GM03348 (cell line): ENCODE measurements at regions not wholly inside any gene's neighbourhood (a gene's known extent, or its start where the extent isn't known, plus 50 kb on each side); places are given as distances from the start of the nearest gene placed in this dataset.

Experiments
- DNase-seq: peaks from one replicate; pipeline ENCODE4 v3.0.0; 2012; ENCODE audit warnings: low spot score

DNA sequence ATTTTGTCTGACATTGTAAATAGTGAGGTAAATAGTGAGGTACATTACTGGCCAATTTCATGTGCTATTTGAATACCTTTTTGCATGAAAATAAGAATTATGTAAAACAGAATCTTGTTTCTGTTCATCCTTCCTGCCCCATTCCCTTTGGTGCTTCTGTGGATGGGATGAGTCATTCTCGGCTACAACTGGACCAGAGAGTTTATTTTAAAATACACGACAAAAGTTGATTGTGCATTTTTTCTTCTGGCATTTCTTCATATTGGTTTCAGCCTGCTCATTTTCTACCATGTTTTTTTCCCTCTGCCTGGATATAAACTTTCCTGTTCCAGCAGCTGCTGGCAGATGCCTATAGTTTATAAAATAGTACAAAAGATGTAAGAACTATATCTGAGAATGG, 107.5 kb downstream of the CYSLTR2 start:
- no peak for DNase-seq

DNA sequence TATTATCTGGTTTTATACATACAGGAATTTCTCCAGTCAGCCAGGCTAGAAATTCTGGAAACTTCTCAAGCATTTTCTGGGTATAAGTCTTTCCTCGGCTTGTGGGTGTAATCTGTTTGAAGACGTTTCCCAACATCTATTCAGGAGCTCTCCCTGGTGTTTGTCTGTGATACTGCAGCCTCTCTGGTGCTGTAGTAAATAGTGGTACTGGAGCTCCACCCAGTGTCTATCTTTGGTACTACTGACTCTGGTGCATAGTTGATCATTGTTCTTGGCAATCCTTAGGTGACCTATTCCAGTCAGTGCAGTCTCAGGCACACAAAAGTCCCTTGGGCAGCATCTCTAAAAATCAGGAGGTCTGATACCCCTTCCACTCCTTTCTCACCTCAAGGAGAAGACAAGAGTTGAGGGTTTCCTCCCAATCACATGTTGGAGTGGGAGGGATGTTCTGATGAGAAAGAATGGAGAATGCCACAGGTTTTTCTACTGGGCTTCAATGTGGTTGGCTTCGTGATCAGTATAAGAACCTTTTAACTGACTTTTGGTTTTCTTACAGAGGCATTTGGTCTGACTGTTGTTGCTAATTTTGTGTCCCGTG, 115.5 kb downstream of the CYSLTR2 start:
- DNase-seq, result peak; percentile 77

DNA sequence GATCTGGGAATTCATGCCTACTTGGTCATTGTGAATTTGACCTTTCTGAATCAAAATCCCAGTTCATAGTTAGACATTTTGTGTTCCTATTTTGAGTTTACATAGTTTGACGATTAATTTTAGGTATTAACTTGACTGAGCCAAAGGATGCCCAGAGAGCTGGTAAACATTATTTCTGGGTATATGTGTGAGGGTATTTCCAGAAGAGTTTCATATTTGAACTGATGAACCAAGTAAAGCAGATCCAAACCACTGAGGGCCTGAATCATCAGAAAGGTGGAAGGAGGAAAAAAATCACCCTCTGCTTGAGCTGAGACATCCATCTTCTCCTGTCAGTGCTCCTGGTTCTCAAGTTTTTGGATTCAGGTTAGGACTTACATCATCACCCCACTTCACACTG, 116.6 kb downstream of the CYSLTR2 start:
- no peak for DNase-seq

DNA sequence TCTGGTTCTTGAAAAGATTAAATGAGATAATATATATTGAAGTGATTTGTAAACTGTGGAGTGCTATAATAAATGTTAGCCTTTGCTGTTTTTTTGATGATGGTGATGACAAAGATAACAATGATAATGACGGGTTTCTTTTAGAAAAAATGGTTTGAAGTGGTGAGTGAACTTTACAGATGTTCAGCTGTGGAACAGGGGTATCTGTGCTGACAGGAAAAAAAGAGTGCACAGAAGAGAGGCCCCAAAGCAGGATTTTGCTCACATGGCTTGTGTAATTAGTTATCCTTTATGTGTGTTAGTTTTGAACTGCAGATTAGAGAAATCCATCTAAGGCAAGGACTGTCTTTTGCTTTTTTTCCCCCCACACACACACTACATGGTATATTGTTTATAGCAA, 119.2 kb downstream of the CYSLTR2 start:
- DNase-seq, result no peak

- no peak for DNase-seq
Measured at GRCh38 chr13:48773531-48774275, 120.0 kb downstream of the CYSLTR2 start.

- peak; percentile 21 for DNase-seq
Measured at GRCh38 chr13:48775285-48775684, 121.6 kb downstream of the CYSLTR2 start.

DNA sequence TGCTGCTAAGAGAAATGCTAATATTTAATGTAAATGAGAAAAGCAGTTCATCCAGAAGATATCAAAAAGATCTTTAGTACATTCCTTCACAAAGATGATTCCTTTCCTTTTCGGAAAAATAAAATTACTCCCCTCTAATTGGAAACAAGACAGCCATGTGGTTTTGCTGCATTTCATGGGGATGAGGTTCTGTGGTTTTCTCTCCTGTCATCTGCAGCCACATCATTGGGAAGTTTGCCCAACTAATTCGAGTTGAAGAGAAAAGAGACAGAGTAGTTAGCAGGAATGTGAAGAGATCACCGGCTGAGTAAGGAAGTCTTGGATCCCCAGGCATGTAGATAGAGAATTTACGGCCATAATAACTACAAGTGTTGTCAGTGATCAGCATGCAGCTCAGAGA, 122.1 kb downstream of the CYSLTR2 start:
- DNase-seq, result peak; percentile 79

DNA sequence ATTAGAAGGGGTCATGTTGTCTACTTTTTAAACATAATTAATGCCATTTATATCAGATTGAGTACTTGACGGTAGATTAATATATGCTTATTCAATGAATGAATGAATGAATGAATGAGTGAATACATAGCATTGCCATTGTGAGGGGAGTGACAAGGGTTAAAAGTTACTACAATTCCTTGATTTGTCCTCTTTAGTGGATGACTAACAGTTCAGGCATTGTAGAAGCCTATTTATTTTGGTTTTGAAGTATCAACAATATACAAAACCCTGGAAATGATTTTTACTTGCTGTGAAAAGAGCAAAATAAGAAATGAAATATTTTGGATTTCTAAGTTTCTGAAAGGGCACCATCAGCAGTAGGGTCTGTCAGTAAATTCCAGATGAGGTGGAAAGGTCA, 122.7 kb downstream of the CYSLTR2 start:
- no peak for DNase-seq

DNA sequence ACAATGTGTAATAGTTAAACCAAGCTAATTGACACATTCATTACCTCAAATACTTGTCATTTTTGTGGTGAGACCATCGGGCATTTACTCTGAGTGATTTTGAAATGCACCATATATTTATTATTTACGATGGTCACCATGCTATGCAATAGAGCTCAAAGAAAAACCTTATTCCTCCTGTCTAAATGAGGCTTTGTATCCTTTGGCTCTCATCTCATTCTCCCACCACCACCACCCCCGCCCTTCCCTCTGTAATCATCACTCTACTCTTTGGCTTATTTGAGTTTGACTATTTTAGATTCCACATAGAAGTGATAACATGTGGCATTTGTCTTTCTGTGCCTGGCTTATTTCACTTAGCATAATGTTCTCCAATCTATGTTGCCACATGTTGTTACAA, 124.9 kb downstream of the CYSLTR2 start:
- no peak for DNase-seq

GRCh38 chr13:48780713-48781341, 127.1 kb downstream of the CYSLTR2 start:
- no peak for DNase-seq

DNA sequence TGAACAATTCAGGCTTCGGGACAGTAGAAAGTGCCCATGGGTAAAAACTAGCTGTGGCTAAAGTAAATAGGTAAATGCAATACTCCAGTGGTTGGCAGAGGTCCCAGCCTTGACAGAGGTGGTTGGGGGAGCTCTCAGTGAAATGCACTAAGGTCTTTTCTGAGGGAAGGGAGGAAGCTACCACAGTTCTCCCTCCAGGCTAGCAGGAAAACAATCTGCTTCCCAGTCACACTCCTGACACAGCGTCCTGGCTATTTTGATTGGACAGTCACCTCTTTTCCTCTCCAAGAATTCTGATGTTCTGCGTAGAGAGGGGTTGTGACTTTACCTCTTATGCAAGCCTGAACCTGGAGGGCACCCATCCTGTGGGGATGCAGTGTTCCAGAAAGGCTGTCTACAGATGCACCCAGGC, 128.7 kb downstream of the CYSLTR2 start:
- no peak for DNase-seq

DNA sequence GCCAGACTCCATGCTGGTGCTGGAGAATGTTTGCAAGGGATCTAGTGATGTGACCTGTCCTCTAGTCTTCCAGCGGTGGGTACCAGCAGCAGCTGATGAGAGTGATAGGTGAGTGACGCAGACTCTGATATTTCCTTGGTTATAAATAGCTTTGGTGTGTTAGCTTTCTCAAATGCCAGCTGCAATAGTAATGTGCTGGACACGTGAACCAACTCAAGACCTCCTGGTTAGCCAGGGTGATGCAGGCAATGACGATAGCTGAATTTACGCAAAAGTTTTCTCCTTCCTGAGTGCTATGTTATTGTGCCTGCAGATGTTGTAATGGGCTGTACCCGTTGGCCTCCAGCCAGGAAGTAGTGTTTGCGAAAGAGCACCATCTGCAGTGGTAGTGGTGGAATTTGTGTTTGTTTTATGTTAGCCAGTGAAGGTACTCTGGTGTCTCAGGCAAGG, 129.5 kb downstream of the CYSLTR2 start:
- peak; percentile 66 for DNase-seq

DNA sequence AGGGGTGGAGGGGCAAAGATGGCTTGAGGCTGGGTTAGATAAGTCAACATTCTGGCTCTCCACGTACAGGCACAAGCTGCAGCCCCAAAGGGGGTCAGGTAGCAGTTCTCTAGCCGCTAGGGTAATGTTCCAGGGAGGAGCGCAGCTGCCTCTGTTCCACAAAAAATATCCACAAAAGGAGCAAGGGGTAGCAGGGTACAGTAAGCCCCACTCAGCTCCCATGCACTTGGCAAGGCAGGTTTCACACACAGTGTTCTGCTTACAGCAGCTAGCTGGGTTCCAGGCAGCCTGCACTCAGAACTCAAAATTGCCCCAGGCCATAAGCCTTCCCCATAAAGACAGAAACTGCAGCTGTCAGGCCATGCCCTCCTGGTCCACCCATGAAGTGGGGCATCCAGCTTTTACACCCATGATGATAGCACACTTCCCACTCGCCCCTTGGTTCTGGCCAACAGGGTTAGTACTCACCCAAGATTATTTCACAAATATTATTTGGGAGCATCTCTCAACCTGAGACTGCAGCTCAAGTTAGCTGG, 130.0 kb downstream of the CYSLTR2 start:
- DNase-seq, result no peak

DNA sequence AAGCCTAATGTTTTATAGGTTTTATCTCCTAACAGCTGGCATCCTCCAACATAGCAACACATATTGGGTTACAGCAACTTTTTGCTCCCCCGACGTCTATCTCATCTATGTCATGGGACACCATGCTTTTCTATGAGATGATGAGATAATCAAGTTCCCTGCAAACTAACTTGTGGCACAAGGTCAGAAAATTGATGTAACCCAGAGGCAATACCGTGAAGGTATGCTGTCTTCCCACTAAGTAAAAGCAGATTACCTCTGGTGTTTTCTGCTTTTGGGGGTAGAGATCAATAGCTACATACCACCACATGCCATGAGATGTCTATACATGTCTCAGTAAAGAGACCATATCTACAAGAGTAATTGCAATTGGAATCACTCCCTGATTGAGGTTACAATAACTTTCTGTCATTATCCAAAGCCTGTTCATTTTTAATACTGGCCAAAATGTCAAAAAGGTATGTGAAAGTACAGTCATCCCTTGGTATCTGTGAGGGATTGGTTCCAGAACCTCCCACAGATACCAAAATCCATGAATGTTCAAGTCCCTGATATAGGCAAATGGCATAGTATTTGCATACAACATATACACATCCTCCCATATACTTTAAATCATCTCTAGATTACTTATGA, 131.3 kb downstream of the CYSLTR2 start:
- no peak for DNase-seq

DNA sequence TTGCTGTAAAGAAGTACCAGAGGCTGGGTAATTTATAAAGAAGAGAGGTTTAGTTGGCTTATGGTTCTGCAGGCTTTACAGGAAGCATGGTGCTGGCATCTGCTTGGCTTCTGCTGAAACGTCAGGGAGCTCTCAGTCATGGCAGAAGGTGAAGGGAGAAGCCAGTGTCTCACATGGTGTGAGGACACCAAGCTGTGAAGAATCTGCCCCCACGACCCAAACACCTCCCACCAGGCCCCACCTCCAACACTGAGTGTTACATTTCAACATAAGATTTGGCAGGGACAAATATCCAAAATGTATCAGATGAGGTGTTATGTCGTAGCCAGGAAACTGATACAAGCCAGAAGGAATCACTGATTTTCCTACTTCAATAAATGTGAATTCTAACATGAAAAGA, 136.5 kb downstream of the CYSLTR2 start:
- DNase-seq, result no peak

GRCh38 chr13:48790966-48791365, 137.2 kb downstream of the CYSLTR2 start:
- no peak for DNase-seq

GRCh38 chr13:48797127-48797526, 143.4 kb downstream of the CYSLTR2 start:
- no peak for DNase-seq

DNA sequence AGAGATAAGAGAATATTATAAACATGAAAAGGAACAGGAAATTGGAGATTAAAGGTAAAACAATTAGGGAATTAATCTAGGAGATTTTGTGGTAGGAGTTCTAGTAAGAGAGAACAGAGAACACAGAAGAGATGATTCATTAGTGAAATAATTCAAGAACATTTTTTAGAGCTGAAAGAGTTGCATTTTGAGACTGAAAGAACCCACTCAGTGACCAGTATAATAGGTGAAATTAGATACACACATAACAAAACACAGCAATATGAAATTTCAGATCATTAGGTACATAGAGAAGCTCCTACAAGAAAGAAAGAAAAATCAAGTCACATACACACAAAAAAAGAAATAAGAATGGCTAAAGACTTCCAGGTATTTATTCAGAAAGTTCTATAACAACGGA, 144.0 kb downstream of the CYSLTR2 start:
- DNase-seq, result no peak

- DNase-seq, result no peak
Measured at GRCh38 chr13:48798180-48798579, 144.5 kb downstream of the CYSLTR2 start.

- peak; percentile 55 for DNase-seq
Measured at GRCh38 chr13:48801255-48801654, 147.5 kb downstream of the CYSLTR2 start.

GRCh38 chr13:48804821-48805601, 151.3 kb downstream of the CYSLTR2 start:
- no peak for DNase-seq

DNA sequence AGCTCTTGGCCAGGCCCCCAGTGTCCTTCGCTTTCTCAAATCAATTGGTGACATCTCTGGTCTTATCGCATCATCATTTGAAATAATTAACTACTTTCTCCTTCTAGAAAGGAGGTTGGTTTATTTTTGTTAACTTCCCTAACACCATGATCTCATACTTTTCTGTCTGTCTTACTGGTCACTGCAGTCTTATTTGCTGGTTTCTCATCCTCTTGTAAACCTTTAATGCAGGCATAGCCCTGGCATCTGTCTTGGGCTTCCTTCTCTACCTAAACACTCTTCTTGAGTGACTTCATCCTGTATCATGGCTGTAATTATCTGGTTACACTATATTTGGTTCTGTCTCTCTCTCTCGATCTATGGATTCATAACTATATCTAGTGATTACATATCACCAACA, 152.8 kb downstream of the CYSLTR2 start:
- DNase-seq, result no peak
